H1 (cell line): ENCODE measurements at regions not wholly inside any gene's neighbourhood (a gene's known extent, or its start where the extent isn't known, plus 50 kb on each side); places are given as distances from the start of the nearest gene placed in this dataset.

Experiments
- CTCF ChIA-PET: fragments of 300-600 bp; sonication (Branson Sonifier 250); formaldehyde crosslinking; loops from one replicate; lab custom pipeline; 2021; ENCODE audit not compliant: partially characterized antibody; lab: Charles Lee
- POLR2A ChIA-PET: fragments of 300-600 bp; sonication (Branson Sonifier 250); formaldehyde crosslinking; loops from one replicate; lab custom pipeline; 2021; ENCODE audit warnings: inconsistent platforms; ENCODE audit not compliant: partially characterized antibody; lab: Charles Lee
- DNase-seq, 2 experiments: peaks; one replicate each; pipeline versions ENCODE4 v3.0.0 to v3.0.0-alpha.2; 2010 to 2022; ENCODE audit warnings: low spot score in 2 of 2, low read depth in 1 of 2, mixed read lengths in 1 of 2
- FAIRE-seq: peaks from 2 replicates; lab custom pipeline; 2011; peaks lifted over from hg19 to GRCh38; lab: Jason Lieb, UNC
- H2AFZ ChIP-seq: 2 replicates; pipeline ENCODE4 v1.8.1; 2012; ENCODE audit warnings: low read length, inconsistent platforms
- H2AK5ac ChIP-seq: 2 replicates; pipeline ENCODE4 v1.6.1; 2013; ENCODE audit warnings: low read depth, low read length
- H2BK120ac ChIP-seq: replicated peaks from 2 replicates; pipeline ENCODE3; 2013; ENCODE audit warnings: low read depth, low read length, inconsistent platforms
- H2BK12ac ChIP-seq: 2 replicates; pipeline ENCODE4 v1.6.1; 2013; ENCODE audit warnings: low read depth, low read length
- H2BK15ac ChIP-seq: 2 replicates; pipeline ENCODE4 v1.6.1; 2013; ENCODE audit warnings: low read length
- H2BK20ac ChIP-seq: 2 replicates; pipeline ENCODE4 v1.6.1; 2013; ENCODE audit warnings: low read length
- H2BK5ac ChIP-seq: 2 replicates; pipeline ENCODE4 v1.6.1; 2013; ENCODE audit warnings: low read depth, low read length
- H3K14ac ChIP-seq: 2 replicates; pipeline ENCODE4 v1.6.1; 2013; ENCODE audit warnings: inconsistent platforms; ENCODE audit not compliant: insufficient read length
- H3K18ac ChIP-seq: 2 replicates; pipeline ENCODE4 v1.6.1; 2013; ENCODE audit warnings: low read length; ENCODE audit errors: extremely low read depth
- H3K23ac ChIP-seq: 2 replicates; pipeline ENCODE4 v1.6.1; 2013; ENCODE audit warnings: inconsistent platforms; ENCODE audit not compliant: insufficient read length
- H3K23me2 ChIP-seq: 2 replicates; pipeline ENCODE4 v1.6.1; 2013; ENCODE audit warnings: low read depth, low read length
- H3K27ac ChIP-seq: 2 replicates; pipeline ENCODE4 v1.6.1; 2011; ENCODE audit warnings: low read depth, low read length, inconsistent platforms
- H3K27me3 ChIP-seq, 4 experiments: replicated peaks in 1 of 4; 1 replicate in 1 of 4; 2 replicates in 3 of 4; pipeline versions ENCODE4 v1.6.1 to v1.8.1; 2011 to 2013; ENCODE audit warnings: low read length in 3 of 4, mild to moderate bottlenecking in 3 of 4, inconsistent platforms in 2 of 4, mixed read lengths in 2 of 4, moderate library complexity in 1 of 4; ENCODE audit not compliant: control insufficient read depth in 3 of 4, insufficient read depth in 3 of 4; ENCODE audit errors: extremely low read depth in 1 of 4
- H3K36me3 ChIP-seq, 4 experiments: 2 replicates each; pipeline versions ENCODE4 v1.6.1 to v1.8.1; 2011 to 2013; ENCODE audit warnings: mild to moderate bottlenecking in 4 of 4, low read length in 3 of 4, moderate library complexity in 2 of 4, control low read depth in 1 of 4, inconsistent platforms in 1 of 4; ENCODE audit not compliant: insufficient read depth in 4 of 4, control insufficient read depth in 2 of 4
- H3K4ac ChIP-seq: replicated peaks from 2 replicates; pipeline ENCODE3; 2013; ENCODE audit warnings: low read length, low read depth, mixed read lengths, inconsistent platforms; ENCODE audit not compliant: insufficient read length
- H3K4me1 ChIP-seq, 4 experiments: replicated peaks in 1 of 4; 1 replicate in 1 of 4; 2 replicates in 3 of 4; pipeline versions ENCODE4 v1.6.1 to v1.8.1; 2011 to 2013; ENCODE audit warnings: low read length in 3 of 4, inconsistent platforms in 2 of 4, mixed read lengths in 1 of 4; ENCODE audit not compliant: insufficient read depth in 4 of 4, control insufficient read depth in 3 of 4
- H3K4me2 ChIP-seq, 2 experiments: 2 replicates each; pipeline versions ENCODE4 v1.6.1 to v1.8.1; 2011 to 2013; ENCODE audit warnings: low read depth in 2 of 2, low read length in 2 of 2, control low read depth in 1 of 2, inconsistent platforms in 1 of 2, mild to moderate bottlenecking in 1 of 2; ENCODE audit not compliant: insufficient read depth in 1 of 2
- H3K4me3 ChIP-seq, 4 experiments: fragments of 200-600, 300-600 bp in 1 of 4; sonication (generic), shearing (Covaris generic), sonication (Bioruptor Twin) in 1 of 4; 2 replicates each; pipeline versions ENCODE4 v1.5.1 to v1.8.1; 2011 to 2016; ENCODE audit warnings: low read length in 4 of 4, low read depth in 3 of 4, control low read depth in 2 of 4, inconsistent platforms in 2 of 4, mild to moderate bottlenecking in 2 of 4, mixed read lengths in 1 of 4, moderate library complexity in 1 of 4; ENCODE audit not compliant: insufficient read depth in 2 of 4; ENCODE audit errors: extremely low read depth in 1 of 4
- H3K56ac ChIP-seq: replicated peaks from 2 replicates; pipeline ENCODE3; 2013; ENCODE audit warnings: low read depth, mild to moderate bottlenecking, mixed read lengths, low read length, inconsistent platforms; ENCODE audit not compliant: insufficient read length
- H3K79me1 ChIP-seq: 2 replicates; pipeline ENCODE4 v1.6.1; 2013; ENCODE audit warnings: low read depth, low read length, control low read depth
- H3K79me2 ChIP-seq, 2 experiments: 2 replicates each; pipeline versions ENCODE4 v1.6.1 to v1.8.1; 2012 to 2013; ENCODE audit warnings: low read length in 2 of 2, mild to moderate bottlenecking in 2 of 2, inconsistent platforms in 1 of 2; ENCODE audit not compliant: insufficient read depth in 2 of 2, control insufficient read depth in 1 of 2
- H3K9ac ChIP-seq, 4 experiments: replicated peaks in 1 of 4; 1 replicate in 1 of 4; 2 replicates in 3 of 4; pipeline versions ENCODE4 v1.6.1 to v1.8.1; 2011 to 2013; ENCODE audit warnings: low read depth in 3 of 4, low read length in 3 of 4, control low read depth in 2 of 4, mild to moderate bottlenecking in 2 of 4, moderate library complexity in 2 of 4, inconsistent platforms in 1 of 4; ENCODE audit errors: extremely low read depth in 1 of 4
- H3K9me3 ChIP-seq, 2 experiments: 2 replicates each; pipeline versions ENCODE4 v1.6.1 to v1.8.1; 2012 to 2013; ENCODE audit warnings: mild to moderate bottlenecking in 2 of 2, moderate library complexity in 2 of 2, control low read depth in 1 of 2, inconsistent platforms in 1 of 2, low read depth in 1 of 2, low read length in 1 of 2, mixed read lengths in 1 of 2; ENCODE audit not compliant: insufficient read depth in 2 of 2
- H4K20me1 ChIP-seq, 2 experiments: replicated peaks in 1 of 2; 2 replicates each; pipeline versions ENCODE3 to v1.8.1; 2011 to 2013; ENCODE audit warnings: inconsistent platforms in 2 of 2, low read length in 2 of 2, mild to moderate bottlenecking in 1 of 2; ENCODE audit not compliant: insufficient read depth in 2 of 2, control insufficient read depth in 1 of 2
- H4K5ac ChIP-seq: 2 replicates; pipeline ENCODE4 v1.6.1; 2013; ENCODE audit warnings: low read length, low read depth, mixed read lengths, inconsistent platforms; ENCODE audit not compliant: insufficient read length
- H4K8ac ChIP-seq: 2 replicates; pipeline ENCODE4 v1.8.0; 2013; ENCODE audit warnings: mild to moderate bottlenecking, moderate library complexity, low read length, inconsistent platforms; ENCODE audit not compliant: insufficient read depth; ENCODE audit errors: extremely low read depth
- H4K91ac ChIP-seq: replicated peaks from 2 replicates; pipeline ENCODE3; 2013; ENCODE audit warnings: low read length, mixed read lengths, inconsistent platforms; ENCODE audit not compliant: insufficient read length
- JUND ChIP-seq: IDR thresholded peaks from 2 replicates; pipeline ENCODE4 v1.6.1; 2011; ENCODE audit warnings: mild to moderate bottlenecking, improper control_type of control experiment, low read length
- KDM1A ChIP-seq: fragments of 200-600, 300-600 bp; sonication (generic); IDR thresholded peaks from 2 replicates; pipeline ENCODE4 v1.7.1; 2016; ENCODE audit warnings: mild to moderate bottlenecking, low read length, borderline replicate concordance
- TBP ChIP-seq: IDR thresholded peaks from 2 replicates; pipeline ENCODE4 v1.6.1; 2011; ENCODE audit warnings: low read depth, low read length, improper control_type of control experiment
- WGBS, 2 experiments: shearing (Covaris generic) in 1 of 2; methylation state at CpG; one replicate each; pipeline versions ENCODE4 v1.1.6 to v1.1.7; 2013 to 2015; ENCODE audit warnings: low lambda C conversion rate in 2 of 2, mixed read lengths in 2 of 2, inconsistent platforms in 1 of 2, low coverage in 1 of 2, missing lambda C conversion rate in 1 of 2; ENCODE audit not compliant: insufficient replicate concordance in 2 of 2, insufficient coverage in 1 of 2, insufficient read length in 1 of 2; ENCODE audit errors: extremely low coverage in 1 of 2, missing lambda C conversion rate in 1 of 2; 5-methylcytosine and 5-hydroxymethylcytosine counted together
- TF ChIP-seq, protein P1 (sequence below), 3 experiments: IDR thresholded peaks; 1 replicate in 2 of 3; 2 replicates in 1 of 3; pipeline versions ENCODE4 v1.5.1 to v1.6.1; 2011; ENCODE audit warnings: low read length in 3 of 3, mild to moderate bottlenecking in 3 of 3, inconsistent platforms in 2 of 3, low read depth in 1 of 3, moderate library complexity in 1 of 3; ENCODE audit not compliant: insufficient read depth in 1 of 3; ENCODE audit errors: control extremely low read depth in 1 of 3

DNA sequence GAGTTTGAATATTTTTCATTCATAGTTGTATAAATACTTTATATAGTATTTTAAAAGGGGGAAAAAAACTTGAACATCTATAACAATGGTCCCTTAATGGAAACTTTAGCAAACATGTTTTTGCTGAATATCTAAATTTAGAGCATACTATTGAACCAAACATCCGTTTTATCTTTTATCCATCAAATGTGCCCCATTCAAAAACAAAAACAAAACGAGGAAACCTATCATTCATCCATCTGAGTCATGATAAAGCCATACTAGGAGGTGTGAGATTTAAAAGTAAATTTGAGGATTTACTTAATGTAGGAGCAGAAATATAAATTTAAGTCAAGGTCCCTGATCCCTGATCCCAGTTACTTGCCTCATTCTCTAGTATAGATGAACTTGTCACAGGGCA is 463.6 kb upstream of the MDFIC2 start:
- ChIA-PET CTCF (no interaction called here), POLR2A (no interaction called here)
- no peaks in the 10 kb centered on the region for H4K20me1 ChIP-seq
- no peak overlapping the region for H2BK12ac ChIP-seq
- no peak overlapping the region for H3K4ac ChIP-seq
- H3K27me3 ChIP-seq, result no peaks in the 10 kb centered on the region
- no peaks in the 10 kb centered on the region for H3K36me3 ChIP-seq
- no peaks in the 10 kb centered on the region for H3K79me1 ChIP-seq
- no peaks in the 10 kb centered on the region for H3K4me1 ChIP-seq
- H3K9ac ChIP-seq, result no peak overlapping the region
- H3K23me2 ChIP-seq, result no peaks in the 10 kb centered on the region
- no peaks in the 10 kb centered on the region for H3K9me3 ChIP-seq
- no peak overlapping the region for H3K56ac ChIP-seq
- no peak overlapping the region for H2BK15ac ChIP-seq
- FAIRE-seq, result no peak
- no peak overlapping the region for H4K8ac ChIP-seq
- no peak for DNase-seq
- H2BK5ac ChIP-seq, result no peak overlapping the region
- WGBS, 2 experiments, result 94% methylated on average over 2 of the region's 2 CpGs; no CpG with 5 or more reads in 1 of the 2 experiments
- no peak overlapping the region for H2AK5ac ChIP-seq
- TF ChIP-seq JUND, result no peak
- no peak for TF ChIP-seq KDM1A
- TF ChIP-seq, protein P1, sequence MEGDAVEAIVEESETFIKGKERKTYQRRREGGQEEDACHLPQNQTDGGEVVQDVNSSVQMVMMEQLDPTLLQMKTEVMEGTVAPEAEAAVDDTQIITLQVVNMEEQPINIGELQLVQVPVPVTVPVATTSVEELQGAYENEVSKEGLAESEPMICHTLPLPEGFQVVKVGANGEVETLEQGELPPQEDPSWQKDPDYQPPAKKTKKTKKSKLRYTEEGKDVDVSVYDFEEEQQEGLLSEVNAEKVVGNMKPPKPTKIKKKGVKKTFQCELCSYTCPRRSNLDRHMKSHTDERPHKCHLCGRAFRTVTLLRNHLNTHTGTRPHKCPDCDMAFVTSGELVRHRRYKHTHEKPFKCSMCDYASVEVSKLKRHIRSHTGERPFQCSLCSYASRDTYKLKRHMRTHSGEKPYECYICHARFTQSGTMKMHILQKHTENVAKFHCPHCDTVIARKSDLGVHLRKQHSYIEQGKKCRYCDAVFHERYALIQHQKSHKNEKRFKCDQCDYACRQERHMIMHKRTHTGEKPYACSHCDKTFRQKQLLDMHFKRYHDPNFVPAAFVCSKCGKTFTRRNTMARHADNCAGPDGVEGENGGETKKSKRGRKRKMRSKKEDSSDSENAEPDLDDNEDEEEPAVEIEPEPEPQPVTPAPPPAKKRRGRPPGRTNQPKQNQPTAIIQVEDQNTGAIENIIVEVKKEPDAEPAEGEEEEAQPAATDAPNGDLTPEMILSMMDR (IDR thresholded peaks at IDR 0.05; ENCODE audit: control extremely low read depth in 1 of 3, insufficient read depth in 1 of 3, low read depth in 1 of 3, low read length in 3 of 3), result no peak
- TF ChIP-seq TBP, result no peak
- H2BK120ac ChIP-seq, result no peak overlapping the region
- H4K5ac ChIP-seq, result no peak overlapping the region
- H2AFZ ChIP-seq, result no peak overlapping the region
- no peak overlapping the region for H3K23ac ChIP-seq
- no peak overlapping the region for H4K91ac ChIP-seq
- H2BK20ac ChIP-seq, result no peak overlapping the region
- no peak overlapping the region for H3K4me2 ChIP-seq
- no peak overlapping the region for H3K4me3 ChIP-seq
- H3K18ac ChIP-seq, result no peak overlapping the region
- no peak overlapping the region for H3K14ac ChIP-seq
- H3K79me2 ChIP-seq, result no peaks in the 10 kb centered on the region
- H3K27ac ChIP-seq, result no peak overlapping the region
